ENCODE measurements at regions not wholly inside any gene's neighbourhood (a gene's known extent, or its start where the extent isn't known, plus 50 kb on each side); places are given as distances from the start of the nearest gene placed in this dataset.

GRCh38 chr17:34000639-34001038, 254.4 kb upstream of the CCL2 start:
- H3K9me3 Mint-ChIP-seq = peaks cover 31% of the 10 kb centered on the region
- TF ChIP-seq, protein P1, sequence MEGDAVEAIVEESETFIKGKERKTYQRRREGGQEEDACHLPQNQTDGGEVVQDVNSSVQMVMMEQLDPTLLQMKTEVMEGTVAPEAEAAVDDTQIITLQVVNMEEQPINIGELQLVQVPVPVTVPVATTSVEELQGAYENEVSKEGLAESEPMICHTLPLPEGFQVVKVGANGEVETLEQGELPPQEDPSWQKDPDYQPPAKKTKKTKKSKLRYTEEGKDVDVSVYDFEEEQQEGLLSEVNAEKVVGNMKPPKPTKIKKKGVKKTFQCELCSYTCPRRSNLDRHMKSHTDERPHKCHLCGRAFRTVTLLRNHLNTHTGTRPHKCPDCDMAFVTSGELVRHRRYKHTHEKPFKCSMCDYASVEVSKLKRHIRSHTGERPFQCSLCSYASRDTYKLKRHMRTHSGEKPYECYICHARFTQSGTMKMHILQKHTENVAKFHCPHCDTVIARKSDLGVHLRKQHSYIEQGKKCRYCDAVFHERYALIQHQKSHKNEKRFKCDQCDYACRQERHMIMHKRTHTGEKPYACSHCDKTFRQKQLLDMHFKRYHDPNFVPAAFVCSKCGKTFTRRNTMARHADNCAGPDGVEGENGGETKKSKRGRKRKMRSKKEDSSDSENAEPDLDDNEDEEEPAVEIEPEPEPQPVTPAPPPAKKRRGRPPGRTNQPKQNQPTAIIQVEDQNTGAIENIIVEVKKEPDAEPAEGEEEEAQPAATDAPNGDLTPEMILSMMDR (IDR thresholded peaks at IDR 0.05; ENCODE audit: unreplicated experiment) = no peak
- no peak for DNase-seq (ENCODE audit: low spot score in 2 of 2, unreplicated experiment in 2 of 2)
- no peaks in the 10 kb centered on the region for H3K36me3 Mint-ChIP-seq
- H3K27ac Mint-ChIP-seq = no peak overlapping the region
- peaks cover 4% of the 10 kb centered on the region for H3K27me3 Mint-ChIP-seq (ENCODE audit: low read depth)
- H3K4me3 Mint-ChIP-seq = no peak overlapping the region
- no peaks in the 10 kb centered on the region for H3K4me1 Mint-ChIP-seq

DNA sequence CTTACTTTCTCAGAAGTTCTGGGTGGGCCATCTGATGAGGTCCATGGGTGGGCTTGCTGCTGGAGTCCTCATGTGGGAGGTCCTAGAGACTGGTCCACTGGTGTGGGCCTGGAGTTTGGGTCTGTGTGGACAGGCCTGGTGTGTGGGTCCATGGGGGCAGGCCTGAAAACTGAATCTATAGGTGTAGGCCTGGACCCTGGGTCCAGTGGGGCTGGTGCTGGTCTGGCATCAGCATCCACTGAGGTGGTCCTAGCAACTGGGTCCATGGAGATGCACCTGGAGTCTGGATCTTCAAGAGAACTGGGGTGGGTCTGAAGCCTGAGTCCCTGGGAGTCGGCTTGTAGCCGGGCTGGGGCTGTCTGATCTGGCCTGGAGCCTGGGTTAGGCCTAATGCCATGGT, 253.8 kb upstream of the CCL2 start:
- H3K27me3 Mint-ChIP-seq (ENCODE audit: low read depth) = peaks cover 9% of the 10 kb centered on the region
- no peak for DNase-seq (ENCODE audit: low spot score in 2 of 2, unreplicated experiment in 2 of 2)
- H3K36me3 Mint-ChIP-seq = no peaks in the 10 kb centered on the region
- H3K27ac Mint-ChIP-seq = no peak overlapping the region
- no peak overlapping the region for H3K4me3 Mint-ChIP-seq
- no peaks in the 10 kb centered on the region for H3K4me1 Mint-ChIP-seq
- H3K9me3 Mint-ChIP-seq = peaks cover 28% of the 10 kb centered on the region
- TF ChIP-seq, protein P1 (IDR thresholded peaks at IDR 0.05; ENCODE audit: unreplicated experiment) = no peak

GRCh38 chr17:34006126-34006525, 249.0 kb upstream of the CCL2 start:
- H3K27me3 Mint-ChIP-seq (ENCODE audit: low read depth) = peaks cover 9% of the 10 kb centered on the region
- no peak overlapping the region for H3K27ac Mint-ChIP-seq
- no peaks in the 10 kb centered on the region for H3K4me1 Mint-ChIP-seq
- no peak for DNase-seq (ENCODE audit: low spot score in 2 of 2, unreplicated experiment in 2 of 2)
- TF ChIP-seq, protein P1 (IDR thresholded peaks at IDR 0.05; ENCODE audit: unreplicated experiment) = no peak
- peaks cover 6% of the 10 kb centered on the region for H3K9me3 Mint-ChIP-seq
- no peaks in the 10 kb centered on the region for H3K36me3 Mint-ChIP-seq
- H3K4me3 Mint-ChIP-seq = no peak overlapping the region

- H3K4me1 Mint-ChIP-seq = no peaks in the 10 kb centered on the region
- H3K27me3 Mint-ChIP-seq (ENCODE audit: low read depth) = peaks cover 14% of the 10 kb centered on the region
- H3K36me3 Mint-ChIP-seq = no peaks in the 10 kb centered on the region
- TF ChIP-seq, protein P1 (IDR thresholded peaks at IDR 0.05; ENCODE audit: unreplicated experiment) = no peak
- no peak for DNase-seq (ENCODE audit: low spot score in 2 of 2, unreplicated experiment in 2 of 2)
- H3K9me3 Mint-ChIP-seq = no peaks in the 10 kb centered on the region
- H3K4me3 Mint-ChIP-seq = no peak overlapping the region
- H3K27ac Mint-ChIP-seq = no peak overlapping the region
Observed at GRCh38 chr17:34008125-34008524, 247.0 kb upstream of the CCL2 start.

- no peaks in the 10 kb centered on the region for H3K36me3 Mint-ChIP-seq
- no peak for DNase-seq (ENCODE audit: low spot score in 2 of 2, unreplicated experiment in 2 of 2)
- H3K4me3 Mint-ChIP-seq = no peak overlapping the region
- no peak overlapping the region for H3K27ac Mint-ChIP-seq
- H3K4me1 Mint-ChIP-seq = no peaks in the 10 kb centered on the region
- TF ChIP-seq, protein P1 (IDR thresholded peaks at IDR 0.05; ENCODE audit: unreplicated experiment) = no peak
- H3K9me3 Mint-ChIP-seq = no peaks in the 10 kb centered on the region
- peaks cover 14% of the 10 kb centered on the region for H3K27me3 Mint-ChIP-seq (ENCODE audit: low read depth)
Observed at GRCh38 chr17:34009912-34010311, 245.2 kb upstream of the CCL2 start.

- TF ChIP-seq, protein P1 (IDR thresholded peaks at IDR 0.05; ENCODE audit: unreplicated experiment) = no peak
- no peak overlapping the region for H3K27ac Mint-ChIP-seq
- H3K4me1 Mint-ChIP-seq = no peaks in the 10 kb centered on the region
- no peaks in the 10 kb centered on the region for H3K9me3 Mint-ChIP-seq
- peaks cover 11% of the 10 kb centered on the region for H3K27me3 Mint-ChIP-seq (ENCODE audit: low read depth)
- no peak for DNase-seq (ENCODE audit: low spot score in 2 of 2, unreplicated experiment in 2 of 2)
- no peaks in the 10 kb centered on the region for H3K36me3 Mint-ChIP-seq
- H3K4me3 Mint-ChIP-seq = no peak overlapping the region
Observed at GRCh38 chr17:34010534-34010933, 244.6 kb upstream of the CCL2 start.

Data from mesothelial cell of epicardium (in vitro differentiated cells).